GM23338 (cell line): ENCODE measurements at regions not wholly inside any gene's neighbourhood (a gene's known extent, or its start where the extent isn't known, plus 50 kb on each side); places are given as distances from the start of the nearest gene placed in this dataset.

ENCODE experiments used
- CREB1 ChIP-seq: fragments of 250-450 bp; sonication (Bioruptor Pico); IDR thresholded peaks from 2 replicates; pipeline ENCODE4 v1.5.0; 2020; ENCODE audit warnings: low read depth, mild to moderate bottlenecking, moderate library complexity
- CTCF ChIP-seq, 2 experiments: fragments of 200-600 bp in 1 of 2; sonication (generic) in 1 of 2; conservative IDR thresholded peaks; 2 replicates each; pipeline versions ENCODE4 v1.5.1 to v1.6.1; 2016 to 2017; ENCODE audit warnings: antibody characterized with exemption in 2 of 2, low read depth in 2 of 2, mild to moderate bottlenecking in 2 of 2, moderate library complexity in 1 of 2
- ETS1 ChIP-seq: IDR thresholded peaks from 2 replicates; pipeline ENCODE4 v1.6.1; 2016; ENCODE audit warnings: antibody characterized with exemption
- EZH2 ChIP-seq: fragments of 200-600 bp; sonication (generic); IDR thresholded peaks from one replicate; pipeline ENCODE4 v1.8.0; 2017; ENCODE audit warnings: antibody characterized with exemption, mild to moderate bottlenecking, low read depth; ENCODE audit not compliant: unreplicated experiment
- EZH2phosphoT487 ChIP-seq: fragments of 200-600 bp; sonication (generic); IDR thresholded peaks from one replicate; pipeline ENCODE4 v1.8.1; 2018; ENCODE audit warnings: antibody characterized with exemption; ENCODE audit not compliant: unreplicated experiment
- JUNB ChIP-seq: IDR thresholded peaks from one replicate; pipeline ENCODE4 v1.6.1; 2016; ENCODE audit warnings: antibody characterized with exemption; ENCODE audit not compliant: unreplicated experiment
- NANOG ChIP-seq: IDR thresholded peaks from 2 replicates; pipeline ENCODE4 v1.6.1; 2016; ENCODE audit warnings: antibody characterized with exemption, borderline replicate concordance
- POLR2AphosphoS5 ChIP-seq: IDR thresholded peaks from 2 replicates; pipeline ENCODE4 v1.6.1; 2016; ENCODE audit warnings: antibody characterized with exemption, low read depth
- REST ChIP-seq: IDR thresholded peaks from one replicate; pipeline ENCODE4 v1.6.1; 2018; ENCODE audit warnings: antibody characterized with exemption; ENCODE audit not compliant: unreplicated experiment
- ZNF114 ChIP-seq: fragments of 250-450 bp; sonication (Bioruptor Pico); IDR thresholded peaks from 2 replicates; pipeline ENCODE4 v1.5.0; 2020; ENCODE audit warnings: mild to moderate bottlenecking, moderate library complexity
- ZNF331 ChIP-seq: fragments of 250-450 bp; sonication (Bioruptor Pico); IDR thresholded peaks from 2 replicates; pipeline ENCODE4 v1.5.0; 2020; ENCODE audit warnings: low read depth, mild to moderate bottlenecking, moderate library complexity

- TF ChIP-seq CTCF (conservative IDR thresholded peaks at IDR 0.05; ENCODE audit: low read depth in 2 of 2) (no peak), REST (no peak), POLR2AphosphoS5 (no peak), EZH2 (no peak), JUNB (no peak), EZH2phosphoT487 (no peak), ETS1 (no peak), ZNF114 (no peak), ZNF331 (no peak), CREB1 (no peak), NANOG (no peak)
These were observed 126.5 kb downstream of the NUDT12 start for GRCh38 chr5:103436112-103436511.
